ENCODE measurements at regions not wholly inside any gene's neighbourhood (a gene's known extent, or its start where the extent isn't known, plus 50 kb on each side); places are given as distances from the start of the nearest gene placed in this dataset.

GRCh38 chrX:142036116-142036515 is 132.4 kb downstream of the MAGEC1 start:
- no peak for TF ChIP-seq CTCF (IDR thresholded peaks at IDR 0.05)
- no peak for TF ChIP-seq POLR2A (IDR thresholded peaks at IDR 0.05)
- TF ChIP-seq POLR2AphosphoS5 (IDR thresholded peaks at IDR 0.05) = no peak
